GM23248 (cell line): ENCODE measurements at regions not wholly inside any gene's neighbourhood (a gene's known extent, or its start where the extent isn't known, plus 50 kb on each side); places are given as distances from the start of the nearest gene placed in this dataset.
A peak's percentile ranks its signal among the peaks of the same experiment; 100 is the strongest.

Source experiments
- DNase-seq: peaks from one replicate; pipeline ENCODE4 v3.0.0-alpha.2; 2015
- H2AFZ ChIP-seq: fragments of 200-600 bp; sonication (generic); 2 replicates; pipeline ENCODE4 v1.6.1; 2016; ENCODE audit warnings: antibody characterized with exemption
- H3F3A ChIP-seq: fragments of 200-600 bp; sonication (generic); 2 replicates; pipeline ENCODE4 v1.6.1; 2016; ENCODE audit warnings: mild to moderate bottlenecking, antibody characterized with exemption, mixed run types; ENCODE audit not compliant: insufficient read depth
- H3K27ac ChIP-seq: fragments of 200-600 bp; sonication (generic); 2 replicates; pipeline ENCODE4 v1.5.1; 2016; ENCODE audit warnings: mild to moderate bottlenecking
- H3K27me3 ChIP-seq: fragments of 200-600 bp; sonication (generic); replicated peaks from 2 replicates; pipeline ENCODE4 v1.6.1; 2016; ENCODE audit warnings: mild to moderate bottlenecking; ENCODE audit not compliant: insufficient read depth
- H3K36me3 ChIP-seq: fragments of 200-600 bp; sonication (generic); 2 replicates; pipeline ENCODE4 v1.6.1; 2016; ENCODE audit warnings: low read depth, mild to moderate bottlenecking
- H3K4me1 ChIP-seq: fragments of 200-600 bp; sonication (generic); 2 replicates; pipeline ENCODE4 v1.6.1; 2016; ENCODE audit warnings: mild to moderate bottlenecking; ENCODE audit not compliant: insufficient read depth
- H3K4me2 ChIP-seq: fragments of 200-600 bp; sonication (generic); one replicate; pipeline ENCODE4 v1.6.1; 2016; ENCODE audit warnings: mild to moderate bottlenecking; ENCODE audit not compliant: unreplicated experiment
- H3K4me3 ChIP-seq: fragments of 200-600 bp; sonication (generic); 2 replicates; pipeline ENCODE4 v1.5.1; 2016; ENCODE audit warnings: mild to moderate bottlenecking
- H3K79me2 ChIP-seq: fragments of 200-600 bp; sonication (generic); 2 replicates; pipeline ENCODE4 v1.6.1; 2016; ENCODE audit warnings: mild to moderate bottlenecking; ENCODE audit not compliant: insufficient read depth
- H3K9ac ChIP-seq: fragments of 200-600 bp; sonication (generic); 2 replicates; pipeline ENCODE4 v1.6.1; 2016; ENCODE audit warnings: mild to moderate bottlenecking
- H3K9me2 ChIP-seq: fragments of 200-600 bp; sonication (generic); 2 replicates; pipeline ENCODE4 v1.6.1; 2016; ENCODE audit warnings: mixed run types, mild to moderate bottlenecking, moderate library complexity; ENCODE audit not compliant: insufficient read depth
- H3K9me3 ChIP-seq: fragments of 200-600 bp; sonication (generic); one replicate; pipeline ENCODE4 v1.6.1; 2017; ENCODE audit warnings: low read depth
- H4K20me1 ChIP-seq: fragments of 200-600 bp; sonication (generic); 2 replicates; pipeline ENCODE4 v1.6.0; 2016; ENCODE audit not compliant: insufficient read depth
- EZH2 ChIP-seq: fragments of 200-600 bp; sonication (generic); IDR thresholded peaks from 2 replicates; pipeline ENCODE4 v1.6.1; 2018; ENCODE audit warnings: antibody characterized with exemption, mild to moderate bottlenecking; ENCODE audit not compliant: insufficient read depth, poor library complexity, severe bottlenecking
- EZH2phosphoT487 ChIP-seq: fragments of 200-600 bp; sonication (generic); IDR thresholded peaks from 2 replicates; pipeline ENCODE4 v1.6.1; 2018; ENCODE audit warnings: antibody characterized with exemption, moderate library complexity, mild to moderate bottlenecking, low read depth; ENCODE audit not compliant: insufficient read depth
- WGBS, 2 experiments: methylation state at CpG; one replicate each; pipeline ENCODE4 v1.1.6; 2015 to 2017; ENCODE audit warnings: low lambda C conversion rate in 2 of 2, low coverage in 1 of 2; ENCODE audit errors: missing lambda C conversion rate in 2 of 2; 5-methylcytosine and 5-hydroxymethylcytosine counted together
- in situ Hi-C: fragments of 300-500 bp; cut with MboI; formaldehyde crosslinking; loops from 2 replicates; pipeline ENCODE4 v1.15.0; 2020

GRCh38 chr4:20196476-20196875 lies 55.2 kb upstream of the SLIT2 start:
- Histone ChIP-seq H3K4me2 (no peak overlapping the region), H3K27ac (peak overlapping the region; percentile 92), H3K36me3 (no peaks in the 10 kb centered on the region), H3K9me2 (no peaks in the 10 kb centered on the region), H3K9ac (peak overlapping the region; percentile 18; the same call in 1 of the 2 replicates), H3K4me3 (no peak overlapping the region), H3K79me2 (no peaks in the 10 kb centered on the region), H3F3A (peaks cover 49% of the 10 kb centered on the region), H2AFZ (0 out of 2 replicates have a peak overlapping the region, but pooled peaks have one; percentile 17), H4K20me1 (no peaks in the 10 kb centered on the region), H3K27me3 (no peaks in the 10 kb centered on the region), H3K4me1 (peaks cover 46% of the 10 kb centered on the region), H3K9me3 (no peaks in the 10 kb centered on the region)
- 45 to 48% methylated on average over 4 of the region's 4 CpGs for WGBS, 2 experiments
- DNase-seq = peak; percentile 75
- in situ Hi-C loops = no loop called here
- no peak for TF ChIP-seq EZH2phosphoT487
- no peak for TF ChIP-seq EZH2

DNA sequence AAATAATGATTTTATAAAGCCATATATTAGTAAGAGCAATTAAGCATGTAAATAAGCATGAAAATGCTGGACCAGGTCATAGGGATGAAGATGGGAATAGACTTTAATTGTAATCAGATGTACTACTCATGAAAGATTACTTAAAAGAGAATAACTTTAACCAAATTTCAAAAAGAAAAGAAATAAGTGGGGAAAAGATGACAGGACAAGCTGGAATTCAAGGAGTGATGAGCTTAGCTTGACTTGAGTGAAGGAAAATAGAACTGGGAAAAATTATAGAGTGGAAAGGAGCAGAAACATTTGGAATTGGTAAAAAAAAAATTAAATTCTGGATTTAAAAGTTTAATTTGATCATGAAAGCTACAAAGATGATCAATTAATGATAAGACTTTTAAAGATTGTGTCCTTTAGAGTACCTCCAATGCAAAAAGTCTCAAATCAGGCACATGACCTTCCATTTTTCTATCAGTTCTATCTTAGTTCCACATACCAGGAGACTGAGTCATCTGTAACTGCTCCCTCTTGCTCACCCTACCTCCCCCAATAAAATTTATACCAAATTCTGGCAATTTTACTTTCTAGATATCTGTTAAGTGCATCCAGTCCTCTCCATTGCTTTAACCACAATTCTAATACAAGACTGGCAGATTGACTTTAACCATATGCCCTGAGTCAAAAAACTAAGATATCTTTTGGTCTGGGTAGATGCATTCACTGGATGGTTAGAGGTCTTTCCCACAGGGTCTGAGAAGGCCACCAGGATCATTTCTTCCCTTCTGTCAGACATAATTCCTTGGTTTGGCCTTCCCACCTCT lies 56.4 kb upstream of the SLIT2 start:
- peaks cover 49% of the 10 kb centered on the region for H3F3A ChIP-seq
- H3K4me3 ChIP-seq = peak overlapping the region; percentile 49
- H4K20me1 ChIP-seq = no peaks in the 10 kb centered on the region
- peak overlapping the region; percentile 88 for H3K4me2 ChIP-seq
- DNase-seq = peak; percentile 64
- H3K9me2 ChIP-seq = no peaks in the 10 kb centered on the region
- no peaks in the 10 kb centered on the region for H3K9me3 ChIP-seq
- in situ Hi-C loops = no loop called here
- no peaks in the 10 kb centered on the region for H3K36me3 ChIP-seq
- TF ChIP-seq EZH2phosphoT487 (no peak), EZH2 (no peak)
- peak overlapping the region; percentile 17 for H2AFZ ChIP-seq
- no peaks in the 10 kb centered on the region for H3K27me3 ChIP-seq
- H3K9ac ChIP-seq = peak overlapping the region; percentile 65
- peaks cover 46% of the 10 kb centered on the region for H3K4me1 ChIP-seq
- no peaks in the 10 kb centered on the region for H3K79me2 ChIP-seq
- peak overlapping the region; percentile 92 for H3K27ac ChIP-seq

GRCh38 chr4:20194123-20195013 lies 57.3 kb upstream of the SLIT2 start:
- Histone ChIP-seq H2AFZ (peak overlapping the region; percentile 42; the same call in 1 of the 2 replicates), H3K27ac (peak overlapping the region; percentile 92), H3K79me2 (no peaks in the 10 kb centered on the region), H4K20me1 (no peaks in the 10 kb centered on the region), H3K4me1 (peaks cover 46% of the 10 kb centered on the region), H3K9me3 (no peaks in the 10 kb centered on the region), H3K9me2 (no peaks in the 10 kb centered on the region), H3K9ac (peak overlapping the region; percentile 65), H3K36me3 (no peaks in the 10 kb centered on the region), H3K4me3 (peak overlapping the region; percentile 49), H3K27me3 (no peaks in the 10 kb centered on the region), H3F3A (peaks cover 49% of the 10 kb centered on the region), H3K4me2 (peak overlapping the region; percentile 88)
- WGBS, 2 experiments = 0 to 4% methylated on average over 1 of the region's 1 CpG
- TF ChIP-seq EZH2 (no peak), EZH2phosphoT487 (no peak)
- DNase-seq = peak; percentile 90
- in situ Hi-C loops = no loop called here

GRCh38 chr4:20193141-20193936 lies 58.4 kb upstream of the SLIT2 start:
- H3K36me3 ChIP-seq = no peaks in the 10 kb centered on the region
- H3K9me2 ChIP-seq = no peaks in the 10 kb centered on the region
- H4K20me1 ChIP-seq = no peaks in the 10 kb centered on the region
- H3K79me2 ChIP-seq = no peaks in the 10 kb centered on the region
- peak overlapping the region; percentile 92 for H3K27ac ChIP-seq
- peak overlapping the region; percentile 42 for H2AFZ ChIP-seq
- no peak for TF ChIP-seq EZH2
- no peak for TF ChIP-seq EZH2phosphoT487
- H3K4me1 ChIP-seq = peaks cover 46% of the 10 kb centered on the region
- H3F3A ChIP-seq = peaks cover 49% of the 10 kb centered on the region
- peak overlapping the region; percentile 33; the same call in 1 of the 2 replicates for H3K4me3 ChIP-seq
- H3K27me3 ChIP-seq = no peaks in the 10 kb centered on the region
- in situ Hi-C loops = no loop called here
- peak; percentile 50 for DNase-seq
- H3K4me2 ChIP-seq = peak overlapping the region; percentile 88
- peak overlapping the region; percentile 65 for H3K9ac ChIP-seq
- no peaks in the 10 kb centered on the region for H3K9me3 ChIP-seq
- WGBS, 2 experiments = 30 to 35% methylated on average over 5 of the region's 5 CpGs
